Mesodermal cell (in vitro differentiated cells): ENCODE measurements at regions not wholly inside any gene's neighbourhood (a gene's known extent, or its start where the extent isn't known, plus 50 kb on each side); places are given as distances from the start of the nearest gene placed in this dataset.
"Not testable (repeated sequence)": the region's sequence is repeated elsewhere in the genome, so short reads cannot be mapped to it uniquely, and the experiment has no call there.

Source experiments
- H3K27ac ChIP-seq: 2 replicates; pipeline ENCODE4 v1.7.0; 2013; ENCODE audit warnings: mild to moderate bottlenecking, low read depth, low read length, moderate library complexity; ENCODE audit not compliant: severe bottlenecking
- H3K36me3 ChIP-seq: 2 replicates; pipeline ENCODE4 v1.7.1; 2013; ENCODE audit warnings: mild to moderate bottlenecking, low read length, moderate library complexity; ENCODE audit not compliant: control insufficient read depth, insufficient read depth
- H3K4me1 ChIP-seq: one replicate; pipeline ENCODE4 v1.7.1; 2013; ENCODE audit warnings: mild to moderate bottlenecking, low read length; ENCODE audit not compliant: insufficient read depth, control insufficient read depth, poor library complexity, severe bottlenecking
- H3K4me3 ChIP-seq: 2 replicates; pipeline ENCODE4 v1.7.0; 2013; ENCODE audit warnings: low read length, control low read depth, mild to moderate bottlenecking; ENCODE audit not compliant: insufficient read depth, poor library complexity, severe bottlenecking; ENCODE audit errors: extremely low read depth
- H3K9me3 ChIP-seq: 2 replicates; pipeline ENCODE4 v1.7.1; 2013; ENCODE audit warnings: mild to moderate bottlenecking, low read length, moderate library complexity; ENCODE audit not compliant: control insufficient read depth
- WGBS, 2 experiments: methylation state at CpG; one replicate each; pipeline ENCODE4 v1.1.5; 2013; ENCODE audit warnings: missing lambda C conversion rate in 2 of 2; ENCODE audit not compliant: insufficient coverage in 2 of 2; 5-methylcytosine and 5-hydroxymethylcytosine counted together

DNA sequence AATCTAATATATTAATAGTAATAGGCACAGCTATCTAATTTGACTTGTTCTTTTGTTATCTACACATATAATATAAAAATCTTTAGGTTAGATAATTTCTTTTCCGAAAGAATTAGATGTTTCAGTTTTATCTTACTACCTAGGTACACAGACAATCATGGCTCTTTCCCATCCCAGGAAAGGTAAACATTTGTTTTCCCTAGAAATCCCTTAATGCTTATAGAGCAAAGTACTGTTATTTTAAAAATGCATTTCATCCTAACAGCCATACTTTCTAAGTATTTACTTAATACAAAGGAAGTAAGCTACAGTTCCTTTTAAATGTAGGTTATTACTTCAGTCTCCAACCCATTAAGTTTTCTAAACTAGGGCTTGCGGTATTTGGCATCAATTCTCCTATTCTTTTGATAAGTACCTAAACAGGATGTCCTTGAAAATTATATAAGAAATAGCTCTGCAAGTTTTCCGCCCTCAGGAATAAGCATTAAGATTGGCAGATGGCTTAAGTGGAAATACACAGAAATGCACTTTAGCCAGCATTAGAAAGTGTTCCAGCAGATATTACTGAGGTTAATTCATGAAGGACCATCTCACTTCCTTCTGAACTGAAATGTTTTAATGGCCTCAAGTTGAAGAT, 616.2 kb upstream of the SPRY2 start:
- no peak overlapping the region for H3K27ac ChIP-seq
- H3K4me1 ChIP-seq: no peaks in the 10 kb centered on the region
- H3K4me3 ChIP-seq: no peak overlapping the region
- WGBS, 2 experiments: 80% methylated on average over 1 of the region's 3 CpGs; no CpG with 5 or more reads in 1 of the 2 experiments
- H3K9me3 ChIP-seq: no peaks in the 10 kb centered on the region
- no peaks in the 10 kb centered on the region for H3K36me3 ChIP-seq

DNA sequence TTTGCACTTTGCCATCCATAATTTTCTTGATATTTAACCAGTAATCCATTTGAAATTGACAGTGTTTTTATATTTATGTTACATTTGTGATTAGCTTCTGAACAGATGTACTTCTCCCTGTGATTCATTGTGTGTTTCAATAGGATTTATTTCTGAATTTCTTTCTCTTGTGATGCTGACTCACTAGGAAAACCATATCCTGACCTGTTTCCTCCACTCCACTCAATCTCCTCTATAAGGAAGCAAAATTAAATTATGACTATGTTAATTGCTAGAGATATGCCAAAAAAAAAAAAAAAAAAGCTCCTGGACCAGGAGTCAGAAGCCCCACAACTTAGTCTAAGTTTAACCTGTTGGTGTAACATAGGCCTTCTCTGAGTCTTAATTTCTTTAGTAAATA, 614.6 kb upstream of the SPRY2 start:
- H3K27ac ChIP-seq: no peak overlapping the region
- H3K4me3 ChIP-seq: no peak overlapping the region
- H3K36me3 ChIP-seq: no peaks in the 10 kb centered on the region
- H3K9me3 ChIP-seq: no peaks in the 10 kb centered on the region
- no peaks in the 10 kb centered on the region for H3K4me1 ChIP-seq

DNA sequence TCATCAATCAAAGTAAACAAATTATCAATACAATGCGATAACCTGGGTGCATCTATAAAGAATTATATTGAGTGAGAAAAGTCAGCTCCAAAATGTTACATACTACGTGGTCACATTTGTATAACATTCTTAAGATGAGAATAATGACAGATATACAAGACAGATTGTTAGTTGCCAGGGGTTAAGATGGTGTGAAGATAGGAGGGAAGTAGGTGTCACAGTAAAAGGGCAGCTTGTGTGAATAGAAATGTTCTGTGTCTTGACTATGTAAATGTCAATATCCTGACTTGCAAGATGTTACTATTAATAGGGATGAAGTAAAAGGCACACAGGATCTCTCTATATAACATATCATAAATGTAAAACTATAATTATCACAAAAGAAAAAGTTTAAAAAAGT, 611.2 kb upstream of the SPRY2 start:
- Histone ChIP-seq H3K27ac (no peak overlapping the region), H3K4me1 (no peaks in the 10 kb centered on the region), H3K36me3 (no peaks in the 10 kb centered on the region), H3K9me3 (no peaks in the 10 kb centered on the region), H3K4me3 (no peak overlapping the region)
- WGBS, 2 experiments: no CpG with 5 or more reads among the region's 2 CpGs

- H3K9me3 ChIP-seq: no peaks in the 10 kb centered on the region
- no peaks in the 10 kb centered on the region for H3K4me1 ChIP-seq
- no peaks in the 10 kb centered on the region for H3K36me3 ChIP-seq
- 66% methylated on average over 2 of the region's 4 CpGs; no CpG with 5 or more reads in 1 of the 2 experiments for WGBS, 2 experiments
- H3K4me3 ChIP-seq: no peak overlapping the region
- no peak overlapping the region for H3K27ac ChIP-seq
Observed at GRCh38 chr13:80946008-80946802, 605.3 kb upstream of the SPRY2 start.

GRCh38 chr13:80945328-80945727, 604.4 kb upstream of the SPRY2 start:
- Histone ChIP-seq H3K27ac (no peak overlapping the region), H3K4me1 (no peaks in the 10 kb centered on the region), H3K9me3 (no peaks in the 10 kb centered on the region), H3K4me3 (no peak overlapping the region), H3K36me3 (no peaks in the 10 kb centered on the region)
- no CpG with 5 or more reads among the region's 3 CpGs for WGBS, 2 experiments

- H3K9me3 ChIP-seq: no peaks in the 10 kb centered on the region
- WGBS, 2 experiments: 82 to 92% methylated on average over 2 of the region's 2 CpGs
- H3K27ac ChIP-seq: no peak overlapping the region
- no peak overlapping the region for H3K4me3 ChIP-seq
- H3K36me3 ChIP-seq: no peaks in the 10 kb centered on the region
- H3K4me1 ChIP-seq: no peaks in the 10 kb centered on the region
Observed at GRCh38 chr13:80939581-80939980, 598.7 kb upstream of the SPRY2 start.

GRCh38 chr13:80931766-80932165, 590.8 kb upstream of the SPRY2 start:
- Histone ChIP-seq H3K27ac (no peak overlapping the region), H3K36me3 (no peaks in the 10 kb centered on the region), H3K9me3 (no peaks in the 10 kb centered on the region), H3K4me1 (no peaks in the 10 kb centered on the region), H3K4me3 (no peak overlapping the region)
- 100% methylated on average over 2 of the region's 2 CpGs for WGBS, 2 experiments

- Histone ChIP-seq H3K9me3 (no peaks in the 10 kb centered on the region), H3K4me1 (no peaks in the 10 kb centered on the region), H3K36me3 (no peaks in the 10 kb centered on the region), H3K4me3 (no peak overlapping the region), H3K27ac (no peak overlapping the region)
- WGBS, 2 experiments: no CpG with 5 or more reads among the region's 1 CpG
Observed at GRCh38 chr13:80931118-80931517, 590.2 kb upstream of the SPRY2 start.

DNA sequence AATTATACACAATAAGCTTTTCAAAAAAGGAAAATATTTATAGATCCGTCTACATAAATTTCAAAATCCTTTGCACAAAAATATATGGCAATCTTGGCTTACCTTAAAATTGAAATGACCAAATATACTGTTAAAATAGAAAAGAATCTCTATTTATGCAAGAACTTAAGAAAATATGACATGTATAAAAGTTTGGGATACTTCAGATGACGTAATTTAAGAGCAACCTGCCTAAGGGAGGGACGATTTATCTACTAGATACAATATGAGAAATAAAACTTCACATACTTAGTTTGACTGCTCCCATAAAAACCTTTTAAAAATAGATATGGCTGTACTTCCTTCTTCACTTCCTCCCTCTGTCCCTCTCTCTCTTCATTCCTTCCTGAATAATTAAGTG, 587.3 kb upstream of the SPRY2 start:
- H3K27ac ChIP-seq: no peak overlapping the region
- no CpG with 5 or more reads among the region's 3 CpGs for WGBS, 2 experiments
- H3K4me1 ChIP-seq: no peaks in the 10 kb centered on the region
- H3K9me3 ChIP-seq: no peaks in the 10 kb centered on the region
- no peak overlapping the region for H3K4me3 ChIP-seq
- H3K36me3 ChIP-seq: no peaks in the 10 kb centered on the region

DNA sequence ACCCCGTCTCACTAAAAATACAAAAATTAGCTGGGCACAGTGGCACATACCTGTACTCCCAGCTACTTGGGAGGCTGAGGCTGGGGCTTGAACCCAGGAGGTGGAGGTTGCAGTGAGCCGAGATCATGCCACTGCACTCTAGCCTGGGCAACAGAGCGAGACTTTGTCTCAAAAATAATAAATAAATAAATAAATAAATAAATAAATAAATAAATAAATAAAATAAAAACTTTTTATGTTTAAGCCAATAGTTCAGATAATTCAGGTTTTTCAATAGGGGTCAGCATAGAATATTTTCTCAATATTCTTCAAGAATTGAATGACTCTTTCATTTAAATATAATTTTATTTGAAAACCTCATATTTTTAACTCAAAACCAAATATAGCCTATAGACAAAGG, 585.1 kb upstream of the SPRY2 start:
- H3K36me3 ChIP-seq, H3K4me3 ChIP-seq, H3K27ac ChIP-seq, H3K4me1 ChIP-seq, H3K9me3 ChIP-seq: not testable (repeated sequence)
- 86% methylated on average over 1 of the region's 3 CpGs; no CpG with 5 or more reads in 1 of the 2 experiments for WGBS, 2 experiments

- no peaks in the 10 kb centered on the region for H3K4me1 ChIP-seq
- H3K4me3 ChIP-seq: no peak overlapping the region
- H3K9me3 ChIP-seq: no peaks in the 10 kb centered on the region
- 74 to 84% methylated on average over 4 of the region's 5 CpGs for WGBS, 2 experiments
- H3K36me3 ChIP-seq: no peaks in the 10 kb centered on the region
- no peak overlapping the region for H3K27ac ChIP-seq
Observed at GRCh38 chr13:80924596-80924995, 583.7 kb upstream of the SPRY2 start.
